GM18511 (cell line): ENCODE measurements at regions not wholly inside any gene's neighbourhood (a gene's known extent, or its start where the extent isn't known, plus 50 kb on each side); places are given as distances from the start of the nearest gene placed in this dataset.
"Not testable (repeated sequence)": the region's sequence is repeated elsewhere in the genome, so short reads cannot be mapped to it uniquely, and the experiment has no call there.

Source experiments
- ATAC-seq: cut with Tn5 transposase; IDR thresholded peaks from one replicate; pipeline ENCODE4 v1.9.1; 2021; ENCODE audit warnings: mild to moderate bottlenecking, moderate library complexity; ENCODE audit not compliant: unreplicated experiment

- ATAC-seq: no peak
Observed at GRCh38 chr10:42883993-42884983, 101.7 kb downstream of the BMS1 start.

GRCh38 chr10:42885491-42886270 lies 103.1 kb downstream of the BMS1 start:
- no peak for ATAC-seq

GRCh38 chr10:42887734-42888503 lies 105.3 kb downstream of the BMS1 start:
- ATAC-seq: no peak

GRCh38 chr10:42888504-42889095 lies 106.0 kb downstream of the BMS1 start:
- no peak for ATAC-seq

- no peak for ATAC-seq
Observed at GRCh38 chr10:42896735-42897134, 114.1 kb downstream of the BMS1 start.

GRCh38 chr10:42898037-42898960 lies 115.7 kb downstream of the BMS1 start:
- ATAC-seq: no peak

- ATAC-seq: no peak
Observed at GRCh38 chr10:42899036-42899435, 116.4 kb downstream of the BMS1 start.

GRCh38 chr10:42900346-42900745 lies 117.8 kb downstream of the BMS1 start:
- ATAC-seq: not testable (repeated sequence)

- no peak for ATAC-seq
Observed at GRCh38 chr10:42911359-42911758, 128.8 kb downstream of the BMS1 start.

GRCh38 chr10:42916974-42917373 lies 134.4 kb downstream of the BMS1 start:
- no peak for ATAC-seq

- ATAC-seq: no peak
Observed at GRCh38 chr10:42917821-42918220, 135.2 kb downstream of the BMS1 start.

GRCh38 chr10:42921951-42922350 lies 139.4 kb downstream of the BMS1 start:
- ATAC-seq: no peak

- ATAC-seq: no peak
Observed at GRCh38 chr10:42924484-42924883, 141.9 kb downstream of the BMS1 start.

GRCh38 chr10:42926843-42927242 lies 144.2 kb downstream of the BMS1 start:
- ATAC-seq: no peak

GRCh38 chr10:42928064-42928463 lies 145.5 kb downstream of the BMS1 start:
- ATAC-seq: no peak

GRCh38 chr10:42929236-42929635 lies 146.6 kb downstream of the BMS1 start:
- no peak for ATAC-seq

- ATAC-seq: no peak
Observed at GRCh38 chr10:42929993-42930392, 146.9 kb upstream of the RET start.

- ATAC-seq: no peak
Observed at GRCh38 chr10:42930516-42931192, 146.2 kb upstream of the RET start.

- no peak for ATAC-seq
Observed at GRCh38 chr10:42932116-42932515, 144.8 kb upstream of the RET start.
